Astrocyte of the cerebellum (primary cell): ENCODE measurements at regions not wholly inside any gene's neighbourhood (a gene's known extent, or its start where the extent isn't known, plus 50 kb on each side); places are given as distances from the start of the nearest gene placed in this dataset.
"Not testable (repeated sequence)": the region's sequence is repeated elsewhere in the genome, so short reads cannot be mapped to it uniquely, and the experiment has no call there.

Experiments
- DNase-seq: peaks from one replicate; pipeline ENCODE4 v3.0.0-alpha.2; 2011; ENCODE audit warnings: low read depth
- H3K4me3 ChIP-seq: 2 replicates; pipeline ENCODE4 v1.5.1; 2011; ENCODE audit warnings: mild to moderate bottlenecking, low read depth, low read length, moderate library complexity
- in situ Hi-C: cut with HindIII; loops from 2 replicates; pipeline ENCODE4 v1.10.0; 2017; ENCODE audit warnings: low sequenced_read_pairs
- TF ChIP-seq, protein P1 (sequence below): IDR thresholded peaks from 2 replicates; pipeline ENCODE4 v1.5.1; 2012; ENCODE audit warnings: low read length, low read depth, moderate library complexity, mild to moderate bottlenecking; ENCODE audit errors: missing control alignments

DNA sequence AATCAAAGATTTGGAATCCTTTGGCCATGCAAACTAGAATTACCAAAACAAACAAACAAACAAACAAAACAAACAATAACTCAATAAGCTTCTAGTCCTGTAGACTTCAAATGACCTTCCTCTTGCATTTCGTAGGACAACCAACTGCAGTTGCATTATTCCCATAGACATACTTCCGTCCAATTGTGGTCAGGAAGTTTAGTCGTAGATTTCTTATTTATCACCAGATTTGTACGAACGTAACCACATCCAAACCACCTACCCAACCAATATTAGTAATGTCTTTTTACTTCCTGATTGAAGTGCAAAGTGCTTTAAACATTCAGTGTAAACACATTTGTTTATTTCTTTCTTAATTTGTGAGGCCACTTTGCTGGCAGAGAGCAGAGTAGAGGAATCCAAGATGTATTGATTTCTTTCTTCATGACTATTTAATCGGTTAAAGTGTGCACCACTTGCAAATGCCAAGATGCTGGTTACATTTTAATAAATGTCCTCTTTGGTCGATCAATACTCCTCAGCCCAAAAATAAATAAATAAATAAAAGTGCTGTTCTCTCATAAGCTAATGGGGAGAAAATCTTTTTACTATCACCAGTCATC lies 1745.6 kb upstream of the CELF4 start:
- in situ Hi-C loops = no loop called here
- TF ChIP-seq, protein P1, sequence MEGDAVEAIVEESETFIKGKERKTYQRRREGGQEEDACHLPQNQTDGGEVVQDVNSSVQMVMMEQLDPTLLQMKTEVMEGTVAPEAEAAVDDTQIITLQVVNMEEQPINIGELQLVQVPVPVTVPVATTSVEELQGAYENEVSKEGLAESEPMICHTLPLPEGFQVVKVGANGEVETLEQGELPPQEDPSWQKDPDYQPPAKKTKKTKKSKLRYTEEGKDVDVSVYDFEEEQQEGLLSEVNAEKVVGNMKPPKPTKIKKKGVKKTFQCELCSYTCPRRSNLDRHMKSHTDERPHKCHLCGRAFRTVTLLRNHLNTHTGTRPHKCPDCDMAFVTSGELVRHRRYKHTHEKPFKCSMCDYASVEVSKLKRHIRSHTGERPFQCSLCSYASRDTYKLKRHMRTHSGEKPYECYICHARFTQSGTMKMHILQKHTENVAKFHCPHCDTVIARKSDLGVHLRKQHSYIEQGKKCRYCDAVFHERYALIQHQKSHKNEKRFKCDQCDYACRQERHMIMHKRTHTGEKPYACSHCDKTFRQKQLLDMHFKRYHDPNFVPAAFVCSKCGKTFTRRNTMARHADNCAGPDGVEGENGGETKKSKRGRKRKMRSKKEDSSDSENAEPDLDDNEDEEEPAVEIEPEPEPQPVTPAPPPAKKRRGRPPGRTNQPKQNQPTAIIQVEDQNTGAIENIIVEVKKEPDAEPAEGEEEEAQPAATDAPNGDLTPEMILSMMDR = no peak
- DNase-seq = no peak
- no peak overlapping the region for H3K4me3 ChIP-seq

GRCh38 chr18:39308931-39309521 lies 1743.4 kb upstream of the CELF4 start:
- H3K4me3 ChIP-seq, DNase-seq, in situ Hi-C loops: not testable (repeated sequence)

DNA sequence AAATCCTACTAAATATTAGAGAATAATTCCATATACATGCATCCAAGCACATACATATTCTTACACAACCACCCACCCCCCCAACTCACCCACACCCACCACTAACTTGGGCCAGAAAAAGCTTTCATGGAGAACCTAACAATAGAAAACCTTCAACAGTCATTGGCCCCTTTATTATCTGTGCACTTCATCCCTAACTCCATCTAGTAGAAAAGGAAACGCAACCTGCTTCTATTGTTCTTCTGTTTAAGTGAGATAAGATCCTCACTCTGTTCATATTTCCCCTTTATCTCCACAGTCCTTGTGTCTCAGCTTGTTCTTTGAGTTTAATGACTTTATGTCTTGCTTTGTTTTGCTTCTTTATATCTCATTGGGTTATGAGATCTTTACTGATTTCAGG lies 1740.2 kb upstream of the CELF4 start:
- in situ Hi-C loops = no loop called here
- TF ChIP-seq, protein P1 = no peak
- no peak for DNase-seq
- H3K4me3 ChIP-seq = no peak overlapping the region

DNA sequence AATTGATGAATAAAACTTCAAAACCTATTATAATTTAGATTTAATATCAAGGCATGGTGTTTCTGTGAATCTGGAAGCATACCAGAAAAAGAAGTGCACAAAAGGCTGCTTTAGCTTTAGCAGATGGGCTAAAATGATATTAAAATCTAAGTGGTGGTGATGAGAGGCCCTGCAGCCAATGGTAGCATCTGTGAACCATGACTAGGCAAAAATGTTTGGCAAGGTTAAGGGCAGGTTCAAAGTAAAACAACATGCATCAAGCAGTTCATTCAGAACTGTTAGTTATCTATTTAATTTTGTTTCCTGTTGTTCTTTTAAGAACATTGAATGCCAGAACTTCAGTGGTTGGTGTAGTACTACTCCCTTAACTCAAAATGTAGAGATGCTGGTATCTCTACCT lies 1736.9 kb upstream of the CELF4 start:
- TF ChIP-seq, protein P1 = no peak
- no peak for DNase-seq
- in situ Hi-C loops = no loop called here
- H3K4me3 ChIP-seq = no peak overlapping the region

DNA sequence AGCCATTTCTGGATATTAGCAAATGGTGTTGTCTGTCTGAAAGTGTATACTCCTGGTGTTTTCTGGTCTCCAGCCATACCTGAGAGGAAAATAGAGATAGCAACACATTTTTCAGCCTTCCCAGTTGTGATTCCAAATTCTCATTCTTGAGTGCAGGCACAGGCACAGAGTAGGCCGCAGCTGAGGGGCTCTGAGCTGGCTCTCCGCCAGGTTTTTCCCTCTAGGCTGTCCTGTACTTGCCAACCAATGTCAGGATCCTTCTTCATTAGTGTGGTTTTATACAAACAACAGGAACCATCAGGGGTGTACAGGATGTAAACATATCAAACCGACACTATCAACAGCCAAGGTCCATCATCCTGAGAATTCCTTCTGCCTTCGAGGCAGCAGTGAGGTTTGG lies 1733.6 kb upstream of the CELF4 start:
- no peak overlapping the region for H3K4me3 ChIP-seq
- no peak for DNase-seq
- TF ChIP-seq, protein P1 = no peak
- in situ Hi-C loops = no loop called here

- no peak overlapping the region for H3K4me3 ChIP-seq
- DNase-seq = no peak
- in situ Hi-C loops = no loop called here
- TF ChIP-seq, protein P1 = no peak
Observed at GRCh38 chr18:39297225-39297624, 1731.6 kb upstream of the CELF4 start.

DNA sequence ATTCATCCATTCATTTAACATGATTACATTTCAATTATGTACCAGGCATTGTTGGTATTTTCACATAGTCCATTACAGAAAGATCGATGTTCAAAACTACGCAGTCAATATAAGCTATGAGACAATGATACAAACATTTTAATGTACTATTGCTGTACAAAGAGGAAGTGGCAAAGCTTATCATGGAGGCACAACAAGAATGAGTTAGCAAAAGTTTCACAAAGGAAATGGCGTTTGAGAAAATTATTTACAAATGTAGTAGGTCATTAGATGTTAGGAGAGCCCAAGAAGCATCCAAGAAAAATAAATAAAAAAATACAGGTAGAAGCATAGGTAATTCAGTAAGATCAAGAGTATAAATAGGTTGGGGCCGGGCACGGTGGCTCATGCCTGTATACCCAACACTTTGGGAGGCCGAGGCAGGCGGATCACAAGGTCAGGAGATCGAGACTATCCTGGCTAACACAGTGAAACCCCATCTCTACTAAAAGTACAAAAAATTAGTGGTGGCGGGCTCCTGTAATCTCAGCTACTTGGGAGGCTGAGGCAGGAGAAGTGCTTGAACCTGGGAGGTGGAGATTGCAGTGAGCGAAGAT lies 1730.8 kb upstream of the CELF4 start:
- TF ChIP-seq, protein P1 = no peak

More for the DNA sequence above, 1730.8 kb upstream of the CELF4 start:
- H3K4me3 ChIP-seq = no peak overlapping the region
- in situ Hi-C loops = no loop called here
- no peak for DNase-seq
